GM12873 (cell line): ENCODE measurements at regions not wholly inside any gene's neighbourhood (a gene's known extent, or its start where the extent isn't known, plus 50 kb on each side); places are given as distances from the start of the nearest gene placed in this dataset.

Experiments used
- TF ChIP-seq, protein P1 (sequence below): IDR thresholded peaks from 2 replicates; pipeline ENCODE4 v1.5.1; 2012; ENCODE audit warnings: low read depth, mild to moderate bottlenecking, moderate library complexity, low read length, control low read depth; ENCODE audit not compliant: insufficient read depth; ENCODE audit errors: missing control alignments

DNA sequence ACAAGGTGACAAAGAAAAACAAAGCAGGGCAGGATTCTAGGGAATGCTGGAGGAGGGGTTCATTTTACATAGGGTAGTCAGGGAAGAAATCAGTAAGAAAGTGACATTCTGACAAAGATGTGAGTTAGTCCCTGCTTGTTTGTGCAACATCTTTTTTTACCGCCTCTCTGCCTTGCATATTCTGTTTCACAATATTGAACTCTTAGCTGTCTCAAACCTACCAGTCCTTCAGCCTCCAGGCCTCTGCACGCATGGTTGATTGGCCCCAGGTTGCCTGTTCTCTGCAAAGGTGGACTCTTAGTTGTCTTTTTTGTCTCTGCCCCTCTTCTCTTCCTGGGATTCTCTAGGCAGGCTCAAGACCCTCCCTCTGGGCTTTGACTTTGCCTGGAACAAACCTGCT is 152.2 kb upstream of the RUNX1 start:
- TF ChIP-seq, protein P1, sequence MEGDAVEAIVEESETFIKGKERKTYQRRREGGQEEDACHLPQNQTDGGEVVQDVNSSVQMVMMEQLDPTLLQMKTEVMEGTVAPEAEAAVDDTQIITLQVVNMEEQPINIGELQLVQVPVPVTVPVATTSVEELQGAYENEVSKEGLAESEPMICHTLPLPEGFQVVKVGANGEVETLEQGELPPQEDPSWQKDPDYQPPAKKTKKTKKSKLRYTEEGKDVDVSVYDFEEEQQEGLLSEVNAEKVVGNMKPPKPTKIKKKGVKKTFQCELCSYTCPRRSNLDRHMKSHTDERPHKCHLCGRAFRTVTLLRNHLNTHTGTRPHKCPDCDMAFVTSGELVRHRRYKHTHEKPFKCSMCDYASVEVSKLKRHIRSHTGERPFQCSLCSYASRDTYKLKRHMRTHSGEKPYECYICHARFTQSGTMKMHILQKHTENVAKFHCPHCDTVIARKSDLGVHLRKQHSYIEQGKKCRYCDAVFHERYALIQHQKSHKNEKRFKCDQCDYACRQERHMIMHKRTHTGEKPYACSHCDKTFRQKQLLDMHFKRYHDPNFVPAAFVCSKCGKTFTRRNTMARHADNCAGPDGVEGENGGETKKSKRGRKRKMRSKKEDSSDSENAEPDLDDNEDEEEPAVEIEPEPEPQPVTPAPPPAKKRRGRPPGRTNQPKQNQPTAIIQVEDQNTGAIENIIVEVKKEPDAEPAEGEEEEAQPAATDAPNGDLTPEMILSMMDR, result no peak

DNA sequence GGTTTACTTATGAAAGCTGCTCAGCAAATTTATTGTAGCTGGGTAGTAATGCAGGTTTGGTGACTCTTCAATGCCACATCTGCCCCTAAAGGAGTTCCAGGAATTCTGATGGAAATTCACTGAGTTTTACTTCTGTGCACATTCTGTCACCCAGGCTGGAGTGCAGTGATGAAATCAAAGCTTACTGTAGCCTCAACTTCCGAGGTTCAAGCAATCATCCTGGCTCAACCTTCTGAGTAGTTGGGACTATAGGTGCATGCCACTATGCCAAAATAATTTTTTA is 150.6 kb upstream of the RUNX1 start:
- TF ChIP-seq, protein P1, result no peak

DNA sequence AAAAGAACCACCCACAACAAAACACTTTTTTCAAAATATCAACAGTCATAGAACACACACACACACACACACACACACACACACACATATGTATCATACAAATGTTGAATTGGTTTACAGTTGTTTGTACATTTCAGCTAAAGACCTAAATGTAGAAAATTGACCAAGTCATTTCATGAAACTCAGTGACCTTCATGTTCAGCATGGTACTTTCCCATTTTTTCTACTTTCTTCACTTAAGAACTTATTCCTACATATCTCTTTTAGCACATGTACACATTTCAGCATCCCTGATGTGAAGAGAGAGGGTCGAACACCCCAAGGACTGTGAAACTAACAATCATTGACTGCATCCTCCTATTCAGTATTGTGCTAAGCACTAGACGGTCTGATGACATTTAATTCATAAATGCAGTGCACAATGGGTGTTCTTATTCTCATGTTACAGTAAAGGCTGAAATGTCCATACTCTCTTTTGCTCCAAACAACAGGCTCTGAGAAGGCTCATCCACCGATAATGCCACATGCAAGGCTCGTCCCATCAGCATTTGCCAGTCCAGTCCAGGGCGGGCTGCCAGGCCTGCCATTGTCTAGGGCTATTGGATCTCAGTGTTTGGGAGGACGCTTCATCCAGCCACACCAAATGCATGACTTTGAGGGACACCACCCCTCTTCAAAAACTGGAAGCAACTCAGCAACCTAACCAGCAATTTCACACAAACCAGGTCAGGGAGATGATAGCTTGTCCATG is 150.1 kb upstream of the RUNX1 start:
- TF ChIP-seq, protein P1, result no peak

DNA sequence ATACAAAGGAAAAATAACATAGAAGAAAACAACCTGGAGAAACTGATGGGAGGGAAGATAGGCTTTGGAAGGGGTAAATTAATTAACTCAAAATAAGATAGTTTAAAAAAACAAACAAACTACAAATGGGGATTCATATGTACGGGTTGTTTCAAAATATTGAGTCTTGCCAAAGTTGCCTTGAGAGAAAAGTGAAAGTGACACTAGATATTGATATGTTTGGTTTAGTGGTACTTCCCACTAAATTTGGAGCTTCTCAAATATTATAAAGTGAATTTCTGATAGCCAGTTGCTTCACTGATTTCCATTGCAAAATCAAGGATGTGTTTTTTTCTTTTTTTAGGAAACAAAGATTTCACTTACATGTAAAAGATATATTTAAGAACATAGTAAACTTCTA is 149.5 kb upstream of the RUNX1 start:
- TF ChIP-seq, protein P1, result no peak

DNA sequence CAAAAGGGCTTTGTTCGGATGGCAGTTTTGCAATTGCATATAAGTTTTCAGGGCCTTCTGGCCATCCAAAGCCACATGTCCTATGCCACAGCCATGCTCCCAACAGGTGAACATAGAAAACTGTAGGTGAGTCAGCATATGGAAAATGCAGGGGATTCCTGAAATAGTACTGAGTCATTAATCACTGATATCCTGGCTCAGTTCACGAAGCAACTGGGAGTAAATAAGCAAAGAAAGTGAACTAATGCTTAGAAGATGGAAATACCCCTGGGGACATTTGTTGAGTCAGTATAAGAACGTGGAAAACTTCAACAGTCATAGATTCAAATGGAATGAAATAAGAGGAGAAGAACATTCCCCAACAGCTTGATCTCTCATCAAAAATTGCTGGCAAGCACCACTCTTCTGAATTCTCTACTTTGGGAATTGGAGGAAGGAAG is 148.9 kb upstream of the RUNX1 start:
- TF ChIP-seq, protein P1, result no peak

DNA sequence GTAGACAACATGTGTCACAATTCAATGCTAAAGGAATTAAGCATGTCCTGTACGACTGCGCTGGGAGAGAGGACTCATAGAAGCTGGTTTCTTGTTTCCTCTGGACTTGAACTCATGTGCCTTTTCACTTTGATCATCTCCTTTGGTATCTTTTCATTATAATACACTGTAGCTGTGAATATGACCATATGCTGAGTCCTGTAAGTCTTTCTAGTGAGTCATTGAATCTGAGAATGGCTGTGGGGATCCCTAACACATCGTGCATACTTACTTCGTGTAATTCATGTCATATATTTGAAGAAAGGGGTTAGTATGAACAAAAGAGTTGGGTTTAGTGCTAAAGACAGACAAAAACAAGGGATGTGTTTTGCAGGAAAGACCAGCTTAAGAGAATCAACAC is 148.1 kb upstream of the RUNX1 start:
- TF ChIP-seq, protein P1, result no peak

DNA sequence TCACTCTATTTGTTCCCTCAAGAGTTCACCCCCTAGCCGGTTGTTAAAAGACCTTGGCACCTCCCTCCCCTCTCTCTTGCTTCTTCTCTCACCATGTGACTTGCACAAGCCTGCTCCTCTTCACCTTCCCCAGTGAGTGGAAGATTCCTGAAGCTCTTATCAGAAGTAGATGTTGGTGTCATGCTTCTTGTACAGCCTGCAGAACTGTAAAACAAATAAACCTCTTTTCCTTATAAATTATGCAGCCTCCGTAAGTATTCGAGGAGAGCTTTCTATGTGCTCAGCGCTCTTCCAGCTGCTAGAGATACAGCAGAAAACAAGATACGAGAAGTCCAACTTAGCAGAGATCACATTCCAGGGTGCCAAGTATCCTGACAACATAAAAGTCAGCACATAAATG is 147.0 kb upstream of the RUNX1 start:
- TF ChIP-seq, protein P1, result no peak
